GM04504 (cell line): ENCODE measurements at regions not wholly inside any gene's neighbourhood (a gene's known extent, or its start where the extent isn't known, plus 50 kb on each side); places are given as distances from the start of the nearest gene placed in this dataset.

Experiments
- DNase-seq: peaks from one replicate; pipeline ENCODE4 v3.0.0-alpha.2; 2012; ENCODE audit warnings: low read depth

DNA sequence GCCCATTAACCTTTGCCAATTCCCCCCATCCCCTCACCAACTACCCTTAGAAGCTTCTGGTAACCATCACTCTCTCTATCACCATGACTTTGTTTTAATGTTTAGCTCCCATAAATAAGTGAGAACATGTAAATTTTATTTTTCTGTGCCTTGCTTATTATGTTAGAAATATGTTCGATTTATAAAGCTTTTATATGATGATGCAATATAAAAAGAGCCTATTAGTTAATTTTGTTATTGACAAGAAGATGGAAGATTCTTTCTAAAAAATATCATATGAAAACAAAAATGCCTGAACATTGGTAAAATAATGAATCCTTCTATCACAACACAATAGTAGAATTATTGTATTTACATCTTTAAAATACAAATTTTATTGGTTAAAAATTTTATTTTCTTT is 836.1 kb upstream of the TMPRSS15 start:
- no peak for DNase-seq

DNA sequence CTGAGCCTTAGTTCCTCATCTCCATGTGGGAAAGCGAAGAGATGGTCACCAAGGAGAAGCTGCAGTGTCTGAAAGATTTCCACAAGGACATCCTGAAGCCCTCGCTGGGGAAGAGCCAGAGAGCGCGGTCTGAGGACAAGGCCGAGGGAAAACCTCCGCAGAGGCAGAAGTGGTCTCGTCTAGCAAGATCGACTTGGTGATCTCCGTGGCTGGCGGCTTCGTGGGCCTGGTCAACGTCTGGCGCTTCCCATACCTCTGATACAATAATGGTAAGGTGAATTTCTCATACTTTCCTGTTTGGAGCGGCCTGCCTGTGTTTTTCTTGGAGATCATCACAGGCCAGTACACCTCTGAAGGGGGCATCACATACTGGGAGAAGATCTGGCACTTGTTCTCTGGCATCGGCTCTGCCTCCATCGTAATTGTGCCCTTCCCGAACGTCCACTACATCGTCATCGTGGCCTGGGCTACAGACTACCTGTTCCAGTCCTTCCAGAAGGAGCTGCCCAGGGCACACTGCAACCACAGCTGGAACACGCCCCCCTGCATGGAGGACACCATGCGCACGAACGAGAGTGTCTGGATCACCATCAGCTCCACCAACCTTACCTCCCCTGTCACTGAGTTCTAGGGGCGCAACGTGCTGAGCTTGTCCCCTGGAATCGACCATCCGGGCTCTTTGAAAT is 841.1 kb upstream of the TMPRSS15 start:
- no peak for DNase-seq

DNA sequence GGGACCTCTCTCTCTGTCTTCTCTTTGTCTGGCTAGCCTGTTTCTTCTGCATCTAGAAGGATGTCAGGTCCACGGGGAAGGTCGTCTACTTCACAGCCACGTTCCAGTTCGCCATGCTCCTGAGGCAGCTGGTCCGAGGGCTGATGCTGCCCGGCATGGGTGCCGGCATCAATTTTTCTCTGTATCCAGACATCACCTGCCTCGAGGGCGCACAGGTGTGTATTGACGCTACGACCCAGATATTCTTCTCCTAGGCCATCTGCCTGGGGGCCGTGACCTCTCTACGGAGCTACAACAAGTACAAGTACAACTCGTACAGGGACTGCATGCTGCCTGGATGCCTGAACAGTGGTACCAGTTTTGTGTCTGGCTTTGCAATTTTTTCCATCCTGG is 841.6 kb upstream of the TMPRSS15 start:
- no peak for DNase-seq

DNA sequence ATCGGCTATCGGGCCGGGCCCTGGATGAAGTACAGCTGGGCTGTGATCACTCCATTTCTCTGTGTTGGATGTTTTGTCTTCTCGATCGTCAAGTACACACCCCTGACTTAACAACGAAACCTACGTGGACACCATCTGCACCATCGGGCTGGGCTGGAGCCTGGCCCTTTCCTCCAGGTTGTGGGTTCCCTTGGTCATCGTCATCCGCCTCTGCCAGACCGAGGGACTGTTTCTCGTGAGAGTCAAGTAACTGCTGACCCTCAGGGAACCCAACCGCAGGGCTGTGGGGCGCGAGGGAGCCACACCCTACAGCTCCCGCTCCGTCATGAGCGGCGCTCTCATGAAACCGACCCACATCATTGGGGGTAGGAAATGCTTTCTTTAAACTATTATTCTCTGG is 842.4 kb upstream of the TMPRSS15 start:
- no peak for DNase-seq

DNA sequence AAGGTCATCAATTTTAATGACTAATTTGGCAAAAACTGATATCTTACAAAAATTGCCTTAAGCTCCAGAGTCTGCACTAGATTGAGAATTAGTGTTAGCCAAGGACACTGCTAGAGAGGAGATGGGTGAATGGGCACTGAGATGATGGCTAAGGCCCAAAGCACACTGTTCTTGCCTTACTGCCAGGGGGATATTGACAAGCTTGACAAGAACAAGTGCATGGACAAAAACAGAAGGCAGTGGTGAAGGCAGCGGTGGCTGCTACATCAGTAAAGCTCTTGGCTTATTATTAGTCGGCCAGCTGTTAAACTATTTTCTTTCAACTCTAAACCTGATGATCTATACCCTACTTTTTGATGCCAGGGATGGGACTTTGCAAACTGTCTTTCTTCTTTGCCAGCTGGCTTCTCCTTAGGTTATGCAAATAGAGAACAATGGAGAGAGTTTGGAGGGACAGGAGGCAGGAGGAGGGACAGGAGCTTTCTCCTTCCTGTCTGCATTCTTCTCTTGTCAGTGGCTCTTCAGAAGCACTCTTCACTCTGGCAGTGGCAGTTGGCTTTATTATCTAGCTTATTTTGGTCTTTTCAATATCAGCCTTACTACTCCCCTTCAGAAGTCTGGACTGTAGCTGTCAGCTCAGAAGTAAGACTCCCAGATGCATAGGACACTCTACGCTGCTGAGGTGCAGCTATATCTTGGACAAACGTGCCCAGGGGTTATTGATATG is 853.5 kb upstream of the TMPRSS15 start:
- DNase-seq: no peak

DNA sequence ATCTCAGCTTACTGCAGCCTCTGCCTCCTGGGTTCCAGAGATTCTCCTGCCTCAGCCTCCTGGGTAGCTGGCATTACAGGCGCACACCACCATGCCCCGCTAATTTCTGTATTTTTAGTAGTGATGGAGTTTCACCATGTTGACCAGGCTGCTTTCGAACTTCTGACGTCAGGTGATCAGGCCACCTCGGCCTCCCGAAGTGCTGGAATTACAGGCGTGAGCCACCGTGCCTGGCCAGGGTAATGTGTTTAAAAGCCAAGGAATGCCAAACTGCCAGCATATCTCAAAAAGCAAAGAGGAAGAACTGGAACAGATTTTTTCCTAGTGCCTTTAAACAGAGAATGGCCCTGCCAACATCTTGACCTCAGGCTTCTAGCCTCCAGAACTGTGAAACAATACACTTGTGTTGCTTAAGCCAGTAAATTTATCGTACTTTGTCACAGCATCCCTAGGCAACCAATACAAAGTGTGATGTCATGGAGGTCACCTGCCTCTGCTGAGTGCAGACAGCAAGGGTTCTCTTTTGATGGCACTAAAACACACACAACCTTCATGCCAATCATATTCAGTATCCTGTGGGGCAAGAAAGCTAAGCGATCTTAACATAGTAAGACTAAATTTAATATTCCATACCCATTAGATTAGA is 858.3 kb upstream of the TMPRSS15 start:
- DNase-seq: no peak

DNA sequence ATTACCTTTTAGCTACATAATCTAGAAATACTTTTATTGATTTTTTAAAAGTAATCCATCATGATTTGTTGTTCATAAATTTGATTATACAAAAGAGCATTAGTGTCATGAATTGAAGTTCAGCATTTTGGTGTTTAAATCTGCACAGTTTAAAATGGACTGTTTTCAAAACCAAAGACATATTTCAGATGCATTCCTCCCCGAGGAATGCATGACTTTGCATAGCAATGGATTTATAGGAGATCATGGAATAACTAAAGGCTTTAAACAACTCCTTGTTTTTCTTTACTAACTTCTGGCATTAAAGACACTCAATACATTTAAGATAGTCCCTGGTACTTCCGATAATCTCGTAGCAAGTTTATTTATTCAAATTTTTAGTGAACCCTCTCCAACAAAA is 863.1 kb upstream of the TMPRSS15 start:
- no peak for DNase-seq

DNA sequence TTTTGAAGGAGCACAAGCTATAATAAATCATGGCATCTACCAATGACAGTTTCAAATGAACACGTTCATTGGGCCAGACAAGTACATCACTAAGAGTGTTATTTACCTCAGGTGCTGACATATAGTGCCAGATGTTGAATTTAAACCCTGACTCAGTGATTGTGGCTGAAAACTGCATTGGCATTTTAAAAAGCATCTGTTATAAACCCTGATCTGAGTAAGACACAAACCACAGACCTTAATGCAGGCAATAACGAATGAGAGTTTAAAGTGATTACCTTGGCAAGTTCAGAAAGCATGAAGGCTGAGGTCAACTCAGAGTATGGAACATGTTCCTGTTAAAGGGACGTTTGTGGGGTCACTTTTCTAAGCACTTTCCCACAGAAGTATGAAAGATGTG is 865.1 kb upstream of the TMPRSS15 start:
- no peak for DNase-seq

DNA sequence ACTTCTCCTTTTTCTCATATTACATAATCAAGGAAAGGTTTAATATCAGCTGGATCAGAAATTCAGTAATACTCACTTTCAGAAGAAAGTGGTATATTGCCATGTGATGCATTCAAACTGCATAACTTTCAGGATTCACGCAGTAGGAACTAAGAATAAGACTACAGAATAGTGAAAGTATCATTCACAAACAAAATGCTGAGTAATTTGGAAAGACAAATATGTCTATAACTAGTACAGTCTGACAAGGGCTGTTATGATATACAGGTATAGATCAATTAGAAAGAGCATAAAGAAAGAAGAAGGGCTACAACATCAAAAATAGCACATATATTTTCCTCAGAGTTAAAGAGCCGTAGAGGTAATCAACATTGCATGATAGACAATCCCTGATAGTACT is 871.5 kb upstream of the TMPRSS15 start:
- DNase-seq: no peak

DNA sequence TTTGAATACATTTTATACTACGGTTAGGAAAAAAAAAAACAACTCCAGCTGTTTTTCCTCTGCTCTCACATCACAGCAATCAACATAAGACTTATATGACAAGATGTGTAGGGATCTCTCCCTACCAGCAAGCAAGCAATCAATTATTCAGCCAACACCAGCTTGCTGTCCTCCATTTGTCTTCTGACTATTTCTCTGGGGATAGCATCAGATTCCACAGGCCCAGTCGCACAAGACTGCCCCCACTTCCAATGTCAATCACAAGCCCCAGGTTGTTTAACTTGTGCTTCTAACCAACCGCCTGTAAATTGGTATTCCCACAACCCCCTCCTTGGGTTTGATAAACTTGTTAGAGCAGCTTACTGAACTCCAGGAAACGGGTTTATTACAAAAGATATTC is 873.1 kb upstream of the TMPRSS15 start:
- DNase-seq: no peak

DNA sequence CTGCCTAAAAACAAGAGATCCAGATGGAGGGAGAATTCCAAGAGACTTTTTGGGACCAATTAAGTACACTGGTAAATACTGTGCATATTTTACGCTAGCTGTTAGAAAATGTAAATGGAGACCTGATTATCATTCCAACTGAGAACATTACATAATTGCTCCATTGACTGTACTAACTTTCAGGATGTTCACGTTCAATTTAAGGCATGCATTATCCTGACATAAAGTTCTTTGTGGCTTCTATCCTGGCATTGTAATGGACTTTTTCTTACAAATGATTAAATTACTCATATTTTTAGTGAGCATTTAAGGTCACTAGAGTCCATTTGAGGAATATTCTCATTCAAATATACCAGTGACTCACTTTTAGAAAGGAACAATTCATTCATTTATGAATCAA is 883.3 kb upstream of the TMPRSS15 start:
- DNase-seq: no peak

DNA sequence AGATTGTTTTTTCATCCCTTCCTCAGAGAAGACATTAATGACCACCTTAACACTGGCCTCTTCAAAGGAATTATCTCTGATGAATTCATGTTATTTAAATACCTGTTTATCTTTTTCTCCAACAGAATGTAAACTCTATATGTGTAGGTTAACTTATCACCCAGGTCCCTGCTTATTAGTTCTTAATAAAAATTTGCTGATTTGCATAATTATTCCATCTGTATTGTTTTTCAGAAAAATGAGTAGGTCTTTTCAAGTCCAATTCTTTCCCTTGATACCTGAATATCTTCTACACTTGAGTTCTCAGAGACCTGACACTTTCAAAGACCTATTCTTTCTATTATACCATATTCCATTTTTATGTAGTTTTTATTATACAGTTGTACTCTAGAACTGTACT is 886.7 kb upstream of the TMPRSS15 start:
- no peak for DNase-seq

DNA sequence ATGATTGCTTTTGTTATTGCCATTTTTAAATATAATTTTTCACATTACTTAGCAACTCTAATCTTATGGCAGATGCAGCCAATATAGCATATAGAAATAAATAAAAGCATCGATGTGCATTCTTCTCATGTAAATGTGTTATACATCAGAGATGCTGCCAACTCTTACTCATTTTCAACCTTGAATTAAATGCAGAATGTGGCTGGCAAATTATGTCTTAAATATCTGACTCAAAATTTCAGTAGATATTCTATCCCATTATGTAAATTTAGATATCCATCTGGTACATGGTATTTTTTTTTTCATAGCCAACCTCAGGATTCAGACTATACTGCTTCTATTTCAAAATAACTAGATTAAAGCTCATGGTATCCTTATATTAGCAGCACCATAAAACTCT is 916.7 kb upstream of the TMPRSS15 start:
- DNase-seq: no peak

DNA sequence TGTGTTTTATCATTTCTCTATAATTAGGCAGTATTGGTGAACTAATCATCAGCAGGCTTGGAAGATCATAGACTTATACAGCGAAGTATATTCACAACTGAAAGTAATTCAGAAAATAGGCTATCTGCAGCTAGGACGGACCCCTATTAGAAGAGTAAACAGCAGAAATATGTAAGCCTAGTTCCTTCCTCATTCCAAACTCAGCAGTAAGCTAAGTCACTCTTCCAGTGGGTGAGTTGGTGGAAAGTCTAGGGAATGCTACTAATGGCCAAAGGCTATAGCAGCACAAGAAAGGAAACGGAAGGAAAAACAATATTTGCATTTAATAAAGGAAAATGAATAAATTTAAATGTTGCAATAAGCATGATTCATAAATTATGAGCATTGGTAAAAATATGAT is 918.1 kb upstream of the TMPRSS15 start:
- DNase-seq: no peak

DNA sequence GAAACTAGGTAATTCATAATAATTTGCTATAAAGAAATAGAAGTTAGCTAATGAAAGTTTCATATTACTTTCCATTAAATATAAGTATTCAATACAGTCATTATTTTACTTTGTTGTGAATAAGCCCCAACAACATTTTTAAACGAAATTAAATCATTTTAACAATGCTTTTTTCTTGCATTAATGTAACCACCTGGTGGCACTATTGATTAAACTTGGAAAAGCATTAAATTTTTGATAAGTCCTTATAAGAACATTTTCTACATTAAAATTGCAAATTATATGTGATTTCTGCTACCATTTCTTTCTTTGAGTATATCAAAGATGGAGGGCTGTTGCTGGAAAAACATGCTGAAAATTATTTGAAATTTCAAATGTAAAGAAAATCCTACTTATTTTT is 918.8 kb upstream of the TMPRSS15 start:
- no peak for DNase-seq

DNA sequence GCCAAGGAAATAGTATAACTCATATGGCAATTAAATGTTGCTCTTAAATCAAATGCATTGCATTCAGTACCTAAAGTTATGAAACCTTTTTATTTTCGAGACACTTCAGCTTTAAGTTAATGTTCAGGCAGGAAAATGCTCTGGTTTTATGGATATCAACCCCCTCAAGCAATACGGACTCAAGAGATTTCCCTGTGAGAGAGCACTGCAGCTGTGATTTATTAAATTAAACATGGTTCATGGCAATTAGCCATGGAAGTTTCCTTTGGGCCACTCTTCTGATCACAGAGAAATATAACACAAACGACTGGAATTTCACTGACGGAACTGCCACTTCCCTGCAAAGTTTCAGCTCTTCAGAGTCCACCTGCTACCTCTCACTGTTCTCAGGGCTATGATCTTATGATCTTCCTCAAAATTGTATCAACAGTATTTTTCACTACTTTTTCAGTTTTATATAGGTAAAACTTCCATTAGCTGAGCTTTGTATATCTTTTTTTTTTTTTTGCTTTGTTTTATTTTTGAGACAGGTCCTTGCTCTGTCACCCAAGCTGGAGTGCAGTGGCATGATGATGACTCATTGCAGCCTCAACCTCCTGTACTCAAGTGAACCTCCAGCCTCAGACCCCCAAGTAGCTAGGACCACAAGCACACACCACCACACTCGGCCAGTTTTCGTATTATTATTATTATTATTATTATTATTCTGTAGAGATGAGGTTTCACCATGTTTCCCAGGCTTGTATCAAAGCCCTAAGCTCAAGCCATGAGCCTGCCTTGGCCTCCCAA is 923.1 kb upstream of the TMPRSS15 start:
- no peak for DNase-seq

DNA sequence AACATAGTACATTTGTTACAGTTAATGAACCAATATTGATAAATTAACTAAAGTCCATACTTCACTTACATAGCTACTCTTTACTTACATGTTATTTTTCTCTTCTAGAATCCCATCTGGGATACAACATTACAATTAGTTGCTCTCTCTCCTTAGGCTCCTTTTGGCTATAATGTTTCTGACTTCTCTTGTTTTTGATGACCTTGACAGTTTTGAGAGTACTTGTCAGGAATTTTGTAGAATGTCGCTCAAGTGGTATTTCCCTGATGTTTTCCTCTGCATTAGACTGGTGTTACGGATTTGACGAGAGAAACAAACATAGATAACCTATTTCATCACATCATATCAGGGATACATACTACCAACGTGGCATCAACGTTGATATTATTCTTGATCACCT is 925.4 kb upstream of the TMPRSS15 start:
- no peak for DNase-seq

DNA sequence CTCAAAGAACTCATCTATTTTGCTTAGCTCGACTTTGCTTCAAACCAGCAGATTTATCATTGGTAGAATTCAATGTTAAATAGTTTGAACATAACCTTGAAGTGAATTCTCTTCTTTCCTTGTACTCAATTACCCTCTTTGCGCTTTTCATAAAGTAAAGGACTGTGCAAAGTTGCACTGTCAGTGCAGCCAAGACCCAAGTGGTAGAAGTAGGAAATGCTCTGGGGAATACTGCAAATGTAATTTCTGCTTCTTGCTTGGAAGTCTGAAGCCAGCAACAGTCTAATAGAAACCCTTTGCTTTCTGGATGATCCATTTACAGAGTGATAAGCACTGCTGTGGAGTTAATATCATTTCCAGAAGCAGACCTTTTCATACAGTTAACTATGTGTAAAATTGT is 936.7 kb upstream of the TMPRSS15 start:
- no peak for DNase-seq

DNA sequence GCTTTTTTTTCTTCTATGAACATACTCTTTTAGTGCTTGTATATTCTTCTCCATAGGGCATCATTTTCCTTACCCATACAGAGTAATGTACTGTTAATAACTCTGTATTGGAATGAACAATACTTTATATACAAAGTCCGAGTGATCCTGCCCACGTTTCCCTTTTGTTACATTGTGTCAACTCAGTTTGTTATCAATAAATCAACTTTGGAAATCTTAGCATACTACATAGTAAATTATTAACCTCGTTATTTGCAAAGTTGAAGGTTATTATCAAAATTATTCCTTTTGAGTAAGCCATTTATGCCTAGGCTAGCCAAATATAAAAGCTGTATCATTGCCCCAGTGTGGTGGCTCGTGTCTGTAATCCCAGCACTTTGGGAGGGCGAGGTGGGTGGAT is 937.4 kb upstream of the TMPRSS15 start:
- no peak for DNase-seq

DNA sequence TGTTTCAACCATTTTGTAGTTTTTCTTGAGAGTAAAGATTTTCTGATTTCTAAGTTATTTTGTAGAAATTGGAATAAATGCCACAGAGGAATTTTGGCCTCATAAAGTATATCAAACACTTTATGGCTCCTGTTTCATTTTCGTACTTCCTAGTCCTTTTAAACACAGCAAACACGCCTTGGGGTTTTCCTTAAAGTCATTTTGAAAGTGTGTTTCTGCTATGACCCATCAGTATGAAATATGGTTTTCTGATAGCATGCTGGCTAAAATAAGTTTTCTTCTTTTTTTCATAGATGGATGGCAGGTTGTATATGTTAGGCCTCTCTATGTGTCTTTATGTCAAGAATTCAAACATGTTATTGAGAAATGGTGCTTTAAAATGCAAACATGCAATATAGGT is 940.1 kb upstream of the TMPRSS15 start:
- no peak for DNase-seq

DNA sequence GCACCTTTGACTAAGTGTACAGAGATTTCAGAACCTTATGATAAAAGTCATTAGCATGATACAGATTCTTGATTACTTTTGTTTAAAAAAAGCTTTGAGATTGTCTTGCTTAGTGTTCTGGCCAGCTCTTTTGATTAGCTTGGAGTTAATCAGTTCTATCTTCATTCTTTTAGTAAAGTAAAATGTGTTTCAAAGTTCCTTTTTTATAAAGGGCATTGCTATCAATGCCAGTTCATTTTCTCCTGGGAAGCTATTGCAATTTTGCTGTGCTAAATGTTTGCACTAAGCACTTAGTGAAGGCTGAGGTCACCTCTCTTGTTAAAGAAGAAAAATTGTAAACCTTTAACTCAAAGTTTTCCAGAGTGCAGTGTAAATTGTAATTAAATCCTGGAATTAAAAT is 946.7 kb upstream of the TMPRSS15 start:
- no peak for DNase-seq

DNA sequence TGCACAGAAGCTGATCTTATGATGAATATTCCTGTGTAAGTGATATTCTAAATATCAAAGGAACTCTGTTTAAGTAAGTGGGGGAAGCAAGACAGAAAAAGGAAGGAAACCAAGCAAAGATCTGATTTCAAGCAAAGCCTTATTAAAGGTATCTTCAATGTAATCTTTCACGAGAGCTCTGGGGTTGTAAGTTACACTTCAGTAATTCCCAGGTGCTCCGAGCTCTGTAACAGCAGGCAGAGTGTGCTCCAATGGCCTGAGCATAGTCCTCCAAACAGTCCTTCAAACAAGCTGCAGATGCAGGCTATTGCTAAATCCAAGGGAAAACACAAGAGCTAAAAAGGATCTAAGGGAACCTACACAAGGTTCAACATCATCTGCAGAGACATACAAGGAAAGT is 949.7 kb upstream of the TMPRSS15 start:
- no peak for DNase-seq

DNA sequence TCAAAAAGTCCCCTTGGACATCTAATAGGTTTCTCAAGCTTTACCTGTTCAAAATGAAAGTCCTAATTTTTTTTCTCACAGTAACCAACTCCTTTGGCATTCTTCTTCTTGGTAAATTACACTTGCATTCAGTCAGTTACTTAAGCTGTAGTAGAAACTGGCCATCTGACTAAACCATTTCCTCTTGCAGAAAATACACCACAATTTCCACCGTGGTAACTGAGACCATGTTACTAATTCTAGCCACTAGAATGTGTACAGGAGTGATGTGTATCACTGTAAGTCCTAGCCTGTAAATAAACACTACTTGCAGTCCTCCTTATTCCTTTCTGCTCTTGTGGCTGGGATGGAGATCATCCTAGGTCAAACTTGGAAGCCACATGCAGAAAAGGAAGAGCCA is 965.4 kb upstream of the TMPRSS15 start:
- no peak for DNase-seq
